ENCODE measurements at regions not wholly inside any gene's neighbourhood (a gene's known extent, or its start where the extent isn't known, plus 50 kb on each side); places are given as distances from the start of the nearest gene placed in this dataset.

GRCh38 chr22:26910845-26911244 is 253.5 kb downstream of the MIAT start:
- H3K23ac ChIP-seq (ENCODE audit: insufficient read length, low read depth, low read length): no peak overlapping the region
- DNase-seq: no peak
- H2AK5ac ChIP-seq (ENCODE audit: insufficient read length, low read length): no peak overlapping the region
- H4K91ac ChIP-seq (ENCODE audit: insufficient read length, low read depth, low read length): no peak overlapping the region
- no peaks in the 10 kb centered on the region for H3K79me2 ChIP-seq (ENCODE audit: insufficient read depth, low read length)
- no peaks in the 10 kb centered on the region for H3K36me3 Mint-ChIP-seq (ENCODE audit: insufficient read depth in 1 of 3, low read depth in 3 of 3)
- H3K4ac ChIP-seq (ENCODE audit: low read depth, low read length): no peak overlapping the region
- no peaks in the 10 kb centered on the region for H4K20me1 ChIP-seq (ENCODE audit: control insufficient read depth, insufficient read depth, insufficient read length)
- H3K56ac ChIP-seq (ENCODE audit: insufficient read length, low read depth, low read length): no peak overlapping the region
- H3K23me2 ChIP-seq (ENCODE audit: insufficient read length, low read depth, low read length, poor library complexity, severe bottlenecking): no peaks in the 10 kb centered on the region
- no CpG with 5 or more reads among the region's 4 CpGs for WGBS (ENCODE audit: extremely low coverage, insufficient read length, low lambda C conversion rate)
- H3K14ac ChIP-seq (ENCODE audit: insufficient read depth, low read length): no peak overlapping the region
- H2BK12ac ChIP-seq (ENCODE audit: insufficient read length, low read depth, low read length): no peak overlapping the region
- no peaks in the 10 kb centered on the region; the same call in 1 of the 2 replicates for H3K4me1 ChIP-seq (ENCODE audit: insufficient read depth, low read length)
- no peak overlapping the region for H2BK15ac ChIP-seq (ENCODE audit: low read depth, low read length)
- no peak overlapping the region for H3K27ac ChIP-seq (ENCODE audit: insufficient read length, low read depth, low read length)
- TF ChIP-seq CTCF (conservative IDR thresholded peaks at IDR 0.05): no peak
- no peak overlapping the region for H2BK5ac ChIP-seq (ENCODE audit: insufficient read length, low read length)
- peaks cover 69% of the 10 kb centered on the region for H3K27me3 Mint-ChIP-seq (ENCODE audit: low read depth)
- no peak overlapping the region for H3K4me2 ChIP-seq (ENCODE audit: insufficient read depth, insufficient read length, low read length)
- no peak overlapping the region for H3K18ac ChIP-seq (ENCODE audit: insufficient read length, low read depth, low read length)
- no peak overlapping the region for H2AFZ ChIP-seq (ENCODE audit: low read length)
- no peak overlapping the region for H4K8ac ChIP-seq (replicated peaks; ENCODE audit: insufficient read length, low read depth, low read length)
- peaks cover 20 to 45% of the 10 kb centered on the region in 2 experiments for H3K4me1 Mint-ChIP-seq
- no peaks in the 10 kb centered on the region for H3K9me3 ChIP-seq (ENCODE audit: control insufficient read depth, low read depth, low read length)
- H2BK120ac ChIP-seq (ENCODE audit: low read depth, low read length, poor library complexity, severe bottlenecking): no peak overlapping the region
- H3K27ac Mint-ChIP-seq: no peak overlapping the region
- no peak overlapping the region for H3K9ac ChIP-seq (ENCODE audit: extremely low read depth, insufficient read length, low read length)
- H2BK20ac ChIP-seq (ENCODE audit: low read depth, low read length, poor library complexity, severe bottlenecking): no peak overlapping the region
- no peaks in the 10 kb centered on the region for H3K79me1 ChIP-seq (ENCODE audit: insufficient read depth, low read depth, low read length, poor library complexity, severe bottlenecking)
- no peak overlapping the region for H3K4me3 Mint-ChIP-seq
- H4K5ac ChIP-seq (ENCODE audit: insufficient read length, low read depth, low read length): no peak overlapping the region
- peaks cover 2% of the 10 kb centered on the region; the same call in 1 of the 2 replicates for H3K27me3 ChIP-seq (ENCODE audit: insufficient read depth, low read length)
- H3T11ph ChIP-seq (ENCODE audit: low read length): no peak overlapping the region
- no peaks in the 10 kb centered on the region for H3K9me3 Mint-ChIP-seq
